Erythroblast (primary cell): ENCODE measurements at regions not wholly inside any gene's neighbourhood (a gene's known extent, or its start where the extent isn't known, plus 50 kb on each side); places are given as distances from the start of the nearest gene placed in this dataset.

Experiments used
- GATA1 ChIP-seq: IDR thresholded peaks from 2 replicates; pipeline ENCODE4 v1.6.1; 2011; ENCODE audit warnings: low read depth, mild to moderate bottlenecking, control low read depth, low read length, moderate library complexity
- POLR2A ChIP-seq: IDR thresholded peaks from 2 replicates; pipeline ENCODE4 v1.6.1; 2011; ENCODE audit warnings: mild to moderate bottlenecking, low read length

DNA sequence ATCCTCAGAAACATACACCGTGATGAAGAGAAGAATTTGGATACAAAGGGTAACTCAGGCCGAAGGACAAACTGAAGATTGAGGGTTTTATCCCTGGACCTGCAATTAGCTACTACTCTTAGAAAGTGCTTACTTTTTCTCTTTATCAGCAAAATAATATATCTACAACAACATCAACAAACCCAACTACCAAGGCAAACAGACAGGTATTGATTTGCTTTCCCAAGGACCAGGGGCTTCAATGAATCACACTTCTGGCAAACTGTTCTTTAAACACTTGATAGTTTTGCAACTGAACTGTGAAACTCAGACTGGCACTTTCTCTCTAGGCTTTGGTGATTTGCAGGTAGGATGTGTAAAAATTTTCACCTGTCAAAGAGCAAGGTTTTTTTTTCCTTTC is 247.5 kb downstream of the SEC23A start:
- TF ChIP-seq POLR2A (no peak), GATA1 (no peak)
